IMR-90 (cell line): ENCODE measurements at regions not wholly inside any gene's neighbourhood (a gene's known extent, or its start where the extent isn't known, plus 50 kb on each side); places are given as distances from the start of the nearest gene placed in this dataset.

ENCODE experiments used
- ATAC-seq: fragments of 200-7000 bp; cut with Tn5 transposase; 2 replicates; pipeline ENCODE4 v1.9.1; 2020; ENCODE audit warnings: low read depth, mild to moderate bottlenecking, moderate library complexity
- BruUV-seq: library from RNA; stranded (reverse); fragments of 400-500 nt; replicated peaks from 2 replicates; lab custom pipeline; 2021; lab: Mats Ljungman, UMichigan
- CTCF ChIA-PET: fragments of 300-600 bp; formaldehyde crosslinking; extraction: SDS; loops from one replicate; lab custom pipeline; 2021; ENCODE audit warnings: antibody characterized with exemption; lab: Yijun Ruan, JAX
- POLR2A ChIA-PET: fragments of 300-600 bp; sonication (Branson Sonifier 250); formaldehyde crosslinking; loops from one replicate; lab custom pipeline; 2022; ENCODE audit warnings: antibody characterized with exemption; ENCODE audit not compliant: unreplicated experiment; lab: Charles Lee
- DNase-seq: peaks from one replicate; pipeline ENCODE4 v3.0.0; 2013
- H2AFZ ChIP-seq: replicated peaks from 2 replicates; pipeline ENCODE3; 2013; ENCODE audit warnings: low read length, mild to moderate bottlenecking; ENCODE audit not compliant: poor library complexity
- H2AK5ac ChIP-seq: 2 replicates; pipeline ENCODE4 v1.6.1; 2013; ENCODE audit warnings: low read depth, low read length, inconsistent platforms
- H2AK9ac ChIP-seq: replicated peaks from 2 replicates; pipeline ENCODE3; 2013; ENCODE audit warnings: mild to moderate bottlenecking, low read depth, low read length, moderate library complexity; ENCODE audit not compliant: poor library complexity
- H2BK120ac ChIP-seq: 2 replicates; pipeline ENCODE4 v1.6.1; 2013; ENCODE audit warnings: low read depth, low read length, inconsistent platforms
- H2BK15ac ChIP-seq: 3 replicates; pipeline ENCODE4 v1.6.1; 2013; ENCODE audit warnings: low read depth, low read length, inconsistent platforms
- H2BK20ac ChIP-seq: 2 replicates; pipeline ENCODE4 v1.6.1; 2013; ENCODE audit warnings: low read depth, mild to moderate bottlenecking, inconsistent platforms, low read length, moderate library complexity
- H2BK5ac ChIP-seq: 2 replicates; pipeline ENCODE4 v1.6.1; 2013; ENCODE audit warnings: mild to moderate bottlenecking, low read depth, low read length, inconsistent platforms; ENCODE audit not compliant: poor library complexity, severe bottlenecking
- H3K14ac ChIP-seq: replicated peaks from 2 replicates; pipeline ENCODE4 v1.6.1; 2013; ENCODE audit warnings: low read depth, low read length, inconsistent platforms
- H3K18ac ChIP-seq: 2 replicates; pipeline ENCODE4 v1.6.1; 2013; ENCODE audit warnings: low read depth, low read length, control low read depth
- H3K23ac ChIP-seq: 2 replicates; pipeline ENCODE4 v1.6.1; 2013; ENCODE audit warnings: low read depth, low read length, inconsistent platforms
- H3K27ac ChIP-seq: 2 replicates; pipeline ENCODE4 v1.5.1; 2013; ENCODE audit warnings: mild to moderate bottlenecking, control low read depth, low read length; ENCODE audit not compliant: insufficient read depth
- H3K27me3 ChIP-seq: 2 replicates; pipeline ENCODE4 v1.6.1; 2013; ENCODE audit warnings: low read length; ENCODE audit not compliant: control insufficient read depth, insufficient read depth
- H3K36me3 ChIP-seq: 2 replicates; pipeline ENCODE4 v1.6.1; 2013; ENCODE audit warnings: low read length, mixed read lengths; ENCODE audit not compliant: control insufficient read depth, insufficient read depth
- H3K4ac ChIP-seq: 2 replicates; pipeline ENCODE4 v1.6.1; 2013; ENCODE audit warnings: low read depth, low read length, inconsistent platforms
- H3K4me1 ChIP-seq: 2 replicates; pipeline ENCODE4 v1.6.1; 2013; ENCODE audit warnings: low read length, mixed read lengths; ENCODE audit not compliant: control insufficient read depth, insufficient read depth
- H3K4me2 ChIP-seq: 2 replicates; pipeline ENCODE4 v1.6.1; 2013; ENCODE audit warnings: low read depth, mild to moderate bottlenecking, control low read depth, low read length, moderate library complexity
- H3K4me3 ChIP-seq: 2 replicates; pipeline ENCODE4 v1.5.1; 2013; ENCODE audit warnings: low read depth, mild to moderate bottlenecking, control low read depth, low read length, moderate library complexity; ENCODE audit not compliant: insufficient read depth
- H3K56ac ChIP-seq: 2 replicates; pipeline ENCODE4 v1.6.1; 2013; ENCODE audit warnings: low read length, inconsistent platforms; ENCODE audit not compliant: insufficient read depth; ENCODE audit errors: extremely low read depth
- H3K79me1 ChIP-seq, 2 experiments: 2 replicates each; pipeline ENCODE4 v1.6.1; 2013; ENCODE audit warnings: low read length in 2 of 2, inconsistent platforms in 1 of 2, low read depth in 1 of 2
- H3K9ac ChIP-seq: 2 replicates; pipeline ENCODE4 v1.6.1; 2013; ENCODE audit warnings: low read depth, low read length, control low read depth
- H3K9me1 ChIP-seq: 2 replicates; pipeline ENCODE4 v1.6.1; 2013; ENCODE audit warnings: low read length, inconsistent platforms; ENCODE audit not compliant: insufficient read depth
- H3K9me3 ChIP-seq: 2 replicates; pipeline ENCODE4 v1.6.1; 2013; ENCODE audit warnings: low read length; ENCODE audit not compliant: control insufficient read depth, insufficient read depth
- H4K20me1 ChIP-seq: 2 replicates; pipeline ENCODE4 v1.6.1; 2013; ENCODE audit warnings: low read length, inconsistent platforms; ENCODE audit not compliant: insufficient read depth
- H4K5ac ChIP-seq: 2 replicates; pipeline ENCODE4 v1.6.1; 2013; ENCODE audit warnings: mild to moderate bottlenecking, low read depth, low read length, control low read depth
- H4K8ac ChIP-seq, 2 experiments: 2 replicates each; pipeline ENCODE4 v1.6.1; 2013; ENCODE audit warnings: low read depth in 2 of 2, low read length in 2 of 2, control low read depth in 1 of 2, inconsistent platforms in 1 of 2
- H4K91ac ChIP-seq: 2 replicates; pipeline ENCODE4 v1.6.1; 2013; ENCODE audit warnings: low read depth, low read length, inconsistent platforms; ENCODE audit not compliant: insufficient read depth
- CHD1 ChIP-seq: IDR thresholded peaks from 2 replicates; pipeline ENCODE4 v1.6.1; 2012; ENCODE audit warnings: low read depth, low read length, improper control_type of control experiment
- CTCF ChIP-seq: conservative IDR thresholded peaks from 2 replicates; pipeline ENCODE4 v1.5.1; 2012; ENCODE audit warnings: mild to moderate bottlenecking, low read depth, low read length, improper control_type of control experiment
- ELK1 ChIP-seq: fragments of 150-350 bp; IDR thresholded peaks from 2 replicates; pipeline ENCODE4 v1.6.1; 2016; ENCODE audit warnings: low read depth, mild to moderate bottlenecking, low read length, moderate library complexity, borderline replicate concordance
- MAFK ChIP-seq: IDR thresholded peaks from 2 replicates; pipeline ENCODE4 v1.6.1; 2012; ENCODE audit warnings: low read depth, low read length, improper control_type of control experiment
- MAZ ChIP-seq: IDR thresholded peaks from 2 replicates; pipeline ENCODE4 v1.6.1; 2012; ENCODE audit warnings: low read depth, mild to moderate bottlenecking, low read length, improper control_type of control experiment, moderate library complexity, borderline replicate concordance
- POLR2A ChIP-seq: IDR thresholded peaks from 2 replicates; pipeline ENCODE4 v1.6.1; 2012; ENCODE audit warnings: mild to moderate bottlenecking, low read depth, low read length
- RAD21 ChIP-seq: IDR thresholded peaks from 2 replicates; pipeline ENCODE4 v1.6.1; 2012; ENCODE audit warnings: low read length, improper control_type of control experiment
- RCOR1 ChIP-seq: IDR thresholded peaks from 2 replicates; pipeline ENCODE4 v1.6.1; 2012; ENCODE audit warnings: mild to moderate bottlenecking, low read length, improper control_type of control experiment; ENCODE audit not compliant: insufficient replicate concordance
- RFX5 ChIP-seq: IDR thresholded peaks from 2 replicates; pipeline ENCODE4 v1.8.0; 2012; ENCODE audit warnings: low read depth, mild to moderate bottlenecking, low read length, moderate library complexity
- USF2 ChIP-seq: fragments of 150-350 bp; IDR thresholded peaks from 2 replicates; pipeline ENCODE4 v1.6.1; 2017; ENCODE audit warnings: mild to moderate bottlenecking, antibody characterized with exemption, low read length, low read depth
- WGBS, 2 experiments: methylation state at CpG; one replicate each; pipeline versions ENCODE4 v1.1.5 to v1.1.7; 2013; ENCODE audit warnings: missing lambda C conversion rate in 2 of 2; ENCODE audit not compliant: insufficient read length in 1 of 2; ENCODE audit errors: extremely low coverage in 2 of 2; 5-methylcytosine and 5-hydroxymethylcytosine counted together
- dilution Hi-C: fragments of 300-500 bp; cut with HindIII; formaldehyde crosslinking; loops from one replicate; pipeline ENCODE4 v1.14.3; 2018; ENCODE audit warnings: low sequenced_read_pairs; ENCODE audit not compliant: unreplicated experiment
- in situ Hi-C: fragments of 300-500 bp; cut with MboI; formaldehyde crosslinking; loops from 3 replicates; pipeline ENCODE4 v1.14.3; 2019; ENCODE audit warnings: low sequenced_read_pairs, inconsistent platforms, mixed read lengths
- intact Hi-C: fragments of 100-400 bp; cut with micrococcal nuclease; formaldehyde crosslinking; loops from 2 replicates; pipeline ENCODE4 v1.10.0; 2022

GRCh38 chr2:150154308-150154797 is 333.1 kb downstream of the RND3 start:
- no peak overlapping the region for H3K4me2 ChIP-seq
- no peak overlapping the region for H3K18ac ChIP-seq
- H3K4ac ChIP-seq = no peak overlapping the region
- no peak overlapping the region for H2AK9ac ChIP-seq
- no peak overlapping the region for H4K5ac ChIP-seq
- no peaks in the 10 kb centered on the region for H3K9me1 ChIP-seq
- H3K14ac ChIP-seq = no peak overlapping the region
- CTCF ChIA-PET = no interaction called here
- POLR2A ChIA-PET = no interaction called here
- H3K9ac ChIP-seq = no peak overlapping the region
- no peak overlapping the region for H2BK20ac ChIP-seq
- intact Hi-C loops (no loop called here), in situ Hi-C loops (no loop called here), dilution Hi-C loops (no loop called here)
- H3K4me3 ChIP-seq = no peak overlapping the region
- no peak for TF ChIP-seq CTCF
- TF ChIP-seq USF2 = no peak
- TF ChIP-seq POLR2A = no peak
- no peak for TF ChIP-seq RFX5
- TF ChIP-seq RAD21 = no peak
- TF ChIP-seq MAZ = no peak
- TF ChIP-seq ELK1 = no peak
- no peak for TF ChIP-seq RCOR1
- no peak for TF ChIP-seq CHD1
- TF ChIP-seq MAFK = no peak
- H3K36me3 ChIP-seq = no peaks in the 10 kb centered on the region
- WGBS, 2 experiments = no CpG with 5 or more reads among the region's 2 CpGs
- no peak overlapping the region for H2AK5ac ChIP-seq
- DNase-seq = no peak
- H3K79me1 ChIP-seq = no peaks in the 10 kb centered on the region
- no peak overlapping the region for H3K27ac ChIP-seq
- H3K4me1 ChIP-seq = peaks cover 6% of the 10 kb centered on the region
- H3K9me3 ChIP-seq = no peaks in the 10 kb centered on the region
- H3K23ac ChIP-seq = no peak overlapping the region
- no peak overlapping the region for H2BK5ac ChIP-seq
- no peak for ATAC-seq
- H4K20me1 ChIP-seq = no peaks in the 10 kb centered on the region
- H4K91ac ChIP-seq = no peak overlapping the region
- no peak overlapping the region for H2BK15ac ChIP-seq
- H4K8ac ChIP-seq = no peak overlapping the region
- no peaks in the 10 kb centered on the region for H3K27me3 ChIP-seq
- no peak overlapping the region for H3K56ac ChIP-seq
- H2AFZ ChIP-seq = no peak overlapping the region
- BruUV-seq = no TSS peak
- H2BK120ac ChIP-seq = no peak overlapping the region
